Gastroesophageal sphincter (tissue), 3 donors: ENCODE measurements at regions not wholly inside any gene's neighbourhood (a gene's known extent, or its start where the extent isn't known, plus 50 kb on each side); places are given as distances from the start of the nearest gene placed in this dataset.

Source experiments
- POLR2AphosphoS5 ChIP-seq: sonication (generic); formaldehyde crosslinking; IDR thresholded peaks from one replicate; pipeline ENCODE4 v1.6.1; 2017; ENCODE audit warnings: antibody characterized with exemption
- TF ChIP-seq, protein P1 (sequence below), 4 experiments: fragments of 200-600 bp in 2 of 4; fragments of 450-650 bp in 2 of 4; sonication (generic) in 1 of 4; IDR thresholded peaks; one replicate each; pipeline ENCODE4 v1.5.1; 2017 to 2019; ENCODE audit warnings: antibody characterized with exemption in 4 of 4, mild to moderate bottlenecking in 2 of 4, moderate library complexity in 2 of 4

- TF ChIP-seq, protein P1, sequence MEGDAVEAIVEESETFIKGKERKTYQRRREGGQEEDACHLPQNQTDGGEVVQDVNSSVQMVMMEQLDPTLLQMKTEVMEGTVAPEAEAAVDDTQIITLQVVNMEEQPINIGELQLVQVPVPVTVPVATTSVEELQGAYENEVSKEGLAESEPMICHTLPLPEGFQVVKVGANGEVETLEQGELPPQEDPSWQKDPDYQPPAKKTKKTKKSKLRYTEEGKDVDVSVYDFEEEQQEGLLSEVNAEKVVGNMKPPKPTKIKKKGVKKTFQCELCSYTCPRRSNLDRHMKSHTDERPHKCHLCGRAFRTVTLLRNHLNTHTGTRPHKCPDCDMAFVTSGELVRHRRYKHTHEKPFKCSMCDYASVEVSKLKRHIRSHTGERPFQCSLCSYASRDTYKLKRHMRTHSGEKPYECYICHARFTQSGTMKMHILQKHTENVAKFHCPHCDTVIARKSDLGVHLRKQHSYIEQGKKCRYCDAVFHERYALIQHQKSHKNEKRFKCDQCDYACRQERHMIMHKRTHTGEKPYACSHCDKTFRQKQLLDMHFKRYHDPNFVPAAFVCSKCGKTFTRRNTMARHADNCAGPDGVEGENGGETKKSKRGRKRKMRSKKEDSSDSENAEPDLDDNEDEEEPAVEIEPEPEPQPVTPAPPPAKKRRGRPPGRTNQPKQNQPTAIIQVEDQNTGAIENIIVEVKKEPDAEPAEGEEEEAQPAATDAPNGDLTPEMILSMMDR (IDR thresholded peaks at IDR 0.05), result no peak
- TF ChIP-seq POLR2AphosphoS5, result no peak
Measured at GRCh38 chrX:120801426-120801825, 74.2 kb downstream of the CT47B1 start.
